GM12878 (cell line): ENCODE measurements at regions not wholly inside any gene's neighbourhood (a gene's known extent, or its start where the extent isn't known, plus 50 kb on each side); places are given as distances from the start of the nearest gene placed in this dataset.

Experiments used
- ATAC-seq: fragments of 200-7000 bp; cut with Tn5 transposase; 3 replicates; pipeline ENCODE4 v1.9.1; 2020; ENCODE audit warnings: mild to moderate bottlenecking, moderate library complexity
- BruUV-seq: library from RNA; stranded (reverse); fragments of 400-500 nt; replicated peaks from 2 replicates; lab custom pipeline; 2021; lab: Mats Ljungman, UMichigan
- CTCF ChIA-PET: fragments of 300-600 bp; sonication (Branson Sonifier 250); formaldehyde crosslinking; extraction: SDS; loops from one replicate; lab custom pipeline; 2021; ENCODE audit warnings: inconsistent platforms; lab: Yijun Ruan, JAX
- POLR2A ChIA-PET: fragments of 350-600 bp; formaldehyde crosslinking; extraction: SDS; loops from one replicate; lab custom pipeline; 2021; ENCODE audit warnings: inconsistent platforms; lab: Charles Lee
- RAD21 ChIA-PET: fragments of 300-600 bp; sonication (Branson Sonifier 250); formaldehyde crosslinking; loops from one replicate; lab custom pipeline; 2023; ENCODE audit warnings: antibody characterized with exemption; ENCODE audit not compliant: unreplicated experiment; lab: Charles Lee
- SMC1A ChIA-PET: fragments of 300-600 bp; sonication (Branson Sonifier 250); formaldehyde crosslinking; loops from one replicate; lab custom pipeline; 2023; ENCODE audit not compliant: unreplicated experiment, uncharacterized antibody; lab: Charles Lee
- DNase-seq: peaks from one replicate; pipeline ENCODE4 v3.0.0-alpha.2; 2011; ENCODE audit warnings: low read depth, low spot score
- FAIRE-seq: peaks from 3 replicates; lab custom pipeline; 2011; peaks lifted over from hg19 to GRCh38; lab: Jason Lieb, UNC
- H2AFZ ChIP-seq: 2 replicates; pipeline ENCODE4 v1.6.0; 2011; ENCODE audit warnings: low read depth, low read length, control low read depth; ENCODE audit not compliant: control insufficient read depth
- H3K27ac ChIP-seq: 2 replicates; pipeline ENCODE4 v1.5.1; 2011; ENCODE audit warnings: control low read depth; ENCODE audit not compliant: control insufficient read depth, insufficient read depth
- H3K27me3 ChIP-seq, 2 experiments: replicated peaks in 1 of 2; 2 replicates each; pipeline versions ENCODE4 v1.6.0 to v1.6.1; 2011; ENCODE audit warnings: low read length in 1 of 2; ENCODE audit not compliant: control insufficient read depth in 2 of 2, insufficient read depth in 2 of 2
- H3K36me3 ChIP-seq, 2 experiments: 2 replicates each; pipeline ENCODE4 v1.5.1; 2011; ENCODE audit warnings: low read length in 1 of 2; ENCODE audit not compliant: control insufficient read depth in 2 of 2, insufficient read depth in 2 of 2
- H3K4me1 ChIP-seq: 2 replicates; pipeline ENCODE4 v1.6.1; 2011; ENCODE audit warnings: mild to moderate bottlenecking, low read length, moderate library complexity, mixed read lengths; ENCODE audit not compliant: control insufficient read depth, insufficient read depth
- H3K4me2 ChIP-seq: 2 replicates; pipeline ENCODE4 v1.6.0; 2011; ENCODE audit warnings: control low read depth; ENCODE audit not compliant: control insufficient read depth, insufficient read depth
- H3K4me3 ChIP-seq: fragments of 200-600 bp; sonication (generic); 2 replicates; pipeline ENCODE4 v1.5.1; 2016
- H3K79me2 ChIP-seq: 2 replicates; pipeline ENCODE4 v1.6.0; 2011; ENCODE audit warnings: low read length; ENCODE audit not compliant: control insufficient read depth, insufficient read depth
- H3K9ac ChIP-seq: 2 replicates; pipeline ENCODE4 v1.8.0; 2011; ENCODE audit warnings: low read length, control low read depth, mixed read lengths; ENCODE audit not compliant: control insufficient read depth, insufficient read depth
- H3K9me3 ChIP-seq: replicated peaks from 3 replicates; pipeline ENCODE4 v1.5.1; 2011; ENCODE audit warnings: mild to moderate bottlenecking, low read length; ENCODE audit not compliant: control insufficient read depth, insufficient read depth
- H4K20me1 ChIP-seq: 2 replicates; pipeline ENCODE4 v1.6.0; 2011; ENCODE audit not compliant: control insufficient read depth, insufficient read depth
- BACH1 ChIP-seq: fragments of 450-650 bp; IDR thresholded peaks from 2 replicates; pipeline ENCODE4 v1.6.1; 2017; ENCODE audit warnings: mild to moderate bottlenecking, borderline replicate concordance
- E2F8 ChIP-seq: fragments of 450-650 bp; IDR thresholded peaks from 2 replicates; pipeline ENCODE4 v1.6.1; 2018; ENCODE audit warnings: mild to moderate bottlenecking, low read depth, moderate library complexity; ENCODE audit not compliant: partially characterized antibody
- E4F1 ChIP-seq: fragments of 450-650 bp; IDR thresholded peaks from 2 replicates; pipeline ENCODE4 v1.6.1; 2018; ENCODE audit warnings: borderline replicate concordance, mild to moderate bottlenecking; ENCODE audit not compliant: partially characterized antibody
- JUNB ChIP-seq: IDR thresholded peaks from 2 replicates; pipeline ENCODE4 v1.6.1; 2016; ENCODE audit warnings: antibody characterized with exemption, mild to moderate bottlenecking
- RAD51 ChIP-seq: fragments of 450-650 bp; IDR thresholded peaks from 2 replicates; pipeline ENCODE4 v1.6.1; 2016; ENCODE audit warnings: moderate library complexity, mild to moderate bottlenecking, inconsistent platforms
- TCF3 ChIP-seq: IDR thresholded peaks from 2 replicates; pipeline ENCODE4 v1.6.1; 2012; ENCODE audit warnings: low read depth, mild to moderate bottlenecking, low read length, borderline replicate concordance; ENCODE audit not compliant: insufficient read depth
- YBX1 ChIP-seq: fragments of 450-650 bp; IDR thresholded peaks from 2 replicates; pipeline ENCODE4 v1.6.1; 2016; ENCODE audit warnings: antibody characterized with exemption
- WGBS: methylation state at CpG from one replicate; pipeline ENCODE4 v1.1.6; 2016; ENCODE audit warnings: low lambda C conversion rate; ENCODE audit not compliant: insufficient replicate concordance, insufficient coverage; ENCODE audit errors: missing lambda C conversion rate; 5-methylcytosine and 5-hydroxymethylcytosine counted together
- in situ Hi-C: fragments of 300-500 bp; cut with MboI; formaldehyde crosslinking; loops from 9 replicates; pipeline ENCODE4 v1.14.3; 2018; ENCODE audit warnings: mixed read lengths
- intact Hi-C: fragments of 100-400 bp; cut with micrococcal nuclease; formaldehyde crosslinking; loops from one replicate; pipeline ENCODE4 v1.14.2; 2022; ENCODE audit not compliant: unreplicated experiment
- TF ChIP-seq, protein P1 (sequence below): fragments of 450-650 bp; IDR thresholded peaks from 2 replicates; pipeline ENCODE4 v1.6.1; 2016; ENCODE audit warnings: mild to moderate bottlenecking, moderate library complexity, borderline replicate concordance
- TF ChIP-seq, protein P2 (sequence below): fragments of 450-650 bp; IDR thresholded peaks from 2 replicates; pipeline ENCODE4 v1.6.1; 2017; ENCODE audit warnings: mild to moderate bottlenecking, moderate library complexity

GRCh38 chr4:37742149-37742548, 56.0 kb upstream of the RELL1 start (continued):
- TF ChIP-seq, protein P1, sequence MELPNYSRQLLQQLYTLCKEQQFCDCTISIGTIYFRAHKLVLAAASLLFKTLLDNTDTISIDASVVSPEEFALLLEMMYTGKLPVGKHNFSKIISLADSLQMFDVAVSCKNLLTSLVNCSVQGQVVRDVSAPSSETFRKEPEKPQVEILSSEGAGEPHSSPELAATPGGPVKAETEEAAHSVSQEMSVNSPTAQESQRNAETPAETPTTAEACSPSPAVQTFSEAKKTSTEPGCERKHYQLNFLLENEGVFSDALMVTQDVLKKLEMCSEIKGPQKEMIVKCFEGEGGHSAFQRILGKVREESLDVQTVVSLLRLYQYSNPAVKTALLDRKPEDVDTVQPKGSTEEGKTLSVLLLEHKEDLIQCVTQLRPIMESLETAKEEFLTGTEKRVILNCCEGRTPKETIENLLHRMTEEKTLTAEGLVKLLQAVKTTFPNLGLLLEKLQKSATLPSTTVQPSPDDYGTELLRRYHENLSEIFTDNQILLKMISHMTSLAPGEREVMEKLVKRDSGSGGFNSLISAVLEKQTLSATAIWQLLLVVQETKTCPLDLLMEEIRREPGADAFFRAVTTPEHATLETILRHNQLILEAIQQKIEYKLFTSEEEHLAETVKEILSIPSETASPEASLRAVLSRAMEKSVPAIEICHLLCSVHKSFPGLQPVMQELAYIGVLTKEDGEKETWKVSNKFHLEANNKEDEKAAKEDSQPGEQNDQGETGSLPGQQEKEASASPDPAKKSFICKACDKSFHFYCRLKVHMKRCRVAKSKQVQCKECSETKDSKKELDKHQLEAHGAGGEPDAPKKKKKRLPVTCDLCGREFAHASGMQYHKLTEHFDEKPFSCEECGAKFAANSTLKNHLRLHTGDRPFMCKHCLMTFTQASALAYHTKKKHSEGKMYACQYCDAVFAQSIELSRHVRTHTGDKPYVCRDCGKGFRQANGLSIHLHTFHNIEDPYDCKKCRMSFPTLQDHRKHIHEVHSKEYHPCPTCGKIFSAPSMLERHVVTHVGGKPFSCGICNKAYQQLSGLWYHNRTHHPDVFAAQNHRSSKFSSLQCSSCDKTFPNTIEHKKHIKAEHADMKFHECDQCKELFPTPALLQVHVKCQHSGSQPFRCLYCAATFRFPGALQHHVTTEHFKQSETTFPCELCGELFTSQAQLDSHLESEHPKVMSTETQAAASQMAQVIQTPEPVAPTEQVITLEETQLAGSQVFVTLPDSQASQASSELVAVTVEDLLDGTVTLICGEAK = no peak
- TF ChIP-seq JUNB (no peak), YBX1 (no peak), BACH1 (no peak), TCF3 (no peak), E4F1 (no peak)

GRCh38 chr4:37741564-37741963, 55.4 kb upstream of the RELL1 start:
- ChIA-PET POLR2A (no interaction called here), SMC1A (interaction anchor here (1.4 kb wide), 3 partner anchors 12 to 140 kb away, joined by 3 to 4 read pairs (median 3); no protein-coding TSS in a partner anchor), CTCF (interaction anchor here (1.0 kb wide), 1 partner anchor 52 kb away, joined by 4 read pairs; no protein-coding TSS in a partner anchor), RAD21 (no interaction called here)
- in situ Hi-C loops = no loop called here
- ATAC-seq (no peak), FAIRE-seq (no peak), DNase-seq (no peak)
- H3K9ac ChIP-seq = no peak overlapping the region
- no TSS peak for BruUV-seq
- H3K27me3 ChIP-seq = no peaks in the 10 kb centered on the region
- no peaks in the 10 kb centered on the region; the same call in 2 of the 3 replicates for H3K9me3 ChIP-seq
- H3K4me2 ChIP-seq = no peak overlapping the region
- 91% methylated on average over 4 of the region's 4 CpGs for WGBS
- no peaks in the 10 kb centered on the region for H4K20me1 ChIP-seq
- intact Hi-C loops = no loop called here
- no peak overlapping the region for H3K4me3 ChIP-seq
- H3K27ac ChIP-seq = no peak overlapping the region
- no peak overlapping the region for H2AFZ ChIP-seq
- no peaks in the 10 kb centered on the region for H3K36me3 ChIP-seq
- no peaks in the 10 kb centered on the region for H3K79me2 ChIP-seq
- H3K4me1 ChIP-seq = no peaks in the 10 kb centered on the region
- TF ChIP-seq E2F8 = no peak
- TF ChIP-seq RAD51 = no peak
- TF ChIP-seq, protein P2, sequence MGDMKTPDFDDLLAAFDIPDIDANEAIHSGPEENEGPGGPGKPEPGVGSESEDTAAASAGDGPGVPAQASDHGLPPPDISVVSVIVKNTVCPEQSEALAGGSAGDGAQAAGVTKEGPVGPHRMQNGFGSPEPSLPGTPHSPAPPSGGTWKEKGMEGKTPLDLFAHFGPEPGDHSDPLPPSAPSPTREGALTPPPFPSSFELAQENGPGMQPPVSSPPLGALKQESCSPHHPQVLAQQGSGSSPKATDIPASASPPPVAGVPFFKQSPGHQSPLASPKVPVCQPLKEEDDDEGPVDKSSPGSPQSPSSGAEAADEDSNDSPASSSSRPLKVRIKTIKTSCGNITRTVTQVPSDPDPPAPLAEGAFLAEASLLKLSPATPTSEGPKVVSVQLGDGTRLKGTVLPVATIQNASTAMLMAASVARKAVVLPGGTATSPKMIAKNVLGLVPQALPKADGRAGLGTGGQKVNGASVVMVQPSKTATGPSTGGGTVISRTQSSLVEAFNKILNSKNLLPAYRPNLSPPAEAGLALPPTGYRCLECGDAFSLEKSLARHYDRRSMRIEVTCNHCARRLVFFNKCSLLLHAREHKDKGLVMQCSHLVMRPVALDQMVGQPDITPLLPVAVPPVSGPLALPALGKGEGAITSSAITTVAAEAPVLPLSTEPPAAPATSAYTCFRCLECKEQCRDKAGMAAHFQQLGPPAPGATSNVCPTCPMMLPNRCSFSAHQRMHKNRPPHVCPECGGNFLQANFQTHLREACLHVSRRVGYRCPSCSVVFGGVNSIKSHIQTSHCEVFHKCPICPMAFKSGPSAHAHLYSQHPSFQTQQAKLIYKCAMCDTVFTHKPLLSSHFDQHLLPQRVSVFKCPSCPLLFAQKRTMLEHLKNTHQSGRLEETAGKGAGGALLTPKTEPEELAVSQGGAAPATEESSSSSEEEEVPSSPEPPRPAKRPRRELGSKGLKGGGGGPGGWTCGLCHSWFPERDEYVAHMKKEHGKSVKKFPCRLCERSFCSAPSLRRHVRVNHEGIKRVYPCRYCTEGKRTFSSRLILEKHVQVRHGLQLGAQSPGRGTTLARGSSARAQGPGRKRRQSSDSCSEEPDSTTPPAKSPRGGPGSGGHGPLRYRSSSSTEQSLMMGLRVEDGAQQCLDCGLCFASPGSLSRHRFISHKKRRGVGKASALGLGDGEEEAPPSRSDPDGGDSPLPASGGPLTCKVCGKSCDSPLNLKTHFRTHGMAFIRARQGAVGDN = no peak
